NB4 (cell line): ENCODE measurements at regions not wholly inside any gene's neighbourhood (a gene's known extent, or its start where the extent isn't known, plus 50 kb on each side); places are given as distances from the start of the nearest gene placed in this dataset.

Experiments
- CTCF ChIP-seq: IDR thresholded peaks from one replicate; pipeline ENCODE4 v1.5.1; 2012; ENCODE audit warnings: low read depth, low read length
- MAX ChIP-seq: IDR thresholded peaks from 2 replicates; pipeline ENCODE4 v1.6.1; 2011; ENCODE audit warnings: low read depth, low read length
- POLR2A ChIP-seq: IDR thresholded peaks from 2 replicates; pipeline ENCODE4 v1.6.1; 2011; ENCODE audit warnings: mild to moderate bottlenecking; ENCODE audit not compliant: insufficient read length; ENCODE audit errors: extremely low read depth

- no peak for TF ChIP-seq POLR2A
- no peak for TF ChIP-seq CTCF
- no peak for TF ChIP-seq MAX
Measured at GRCh38 chr15:97144377-97144711, 813.8 kb downstream of the NR2F2 start.
